ENCODE measurements at regions not wholly inside any gene's neighbourhood (a gene's known extent, or its start where the extent isn't known, plus 50 kb on each side); places are given as distances from the start of the nearest gene placed in this dataset.
"Not testable (repeated sequence)": the region's sequence is repeated elsewhere in the genome, so short reads cannot be mapped to it uniquely, and the experiment has no call there.

DNA sequence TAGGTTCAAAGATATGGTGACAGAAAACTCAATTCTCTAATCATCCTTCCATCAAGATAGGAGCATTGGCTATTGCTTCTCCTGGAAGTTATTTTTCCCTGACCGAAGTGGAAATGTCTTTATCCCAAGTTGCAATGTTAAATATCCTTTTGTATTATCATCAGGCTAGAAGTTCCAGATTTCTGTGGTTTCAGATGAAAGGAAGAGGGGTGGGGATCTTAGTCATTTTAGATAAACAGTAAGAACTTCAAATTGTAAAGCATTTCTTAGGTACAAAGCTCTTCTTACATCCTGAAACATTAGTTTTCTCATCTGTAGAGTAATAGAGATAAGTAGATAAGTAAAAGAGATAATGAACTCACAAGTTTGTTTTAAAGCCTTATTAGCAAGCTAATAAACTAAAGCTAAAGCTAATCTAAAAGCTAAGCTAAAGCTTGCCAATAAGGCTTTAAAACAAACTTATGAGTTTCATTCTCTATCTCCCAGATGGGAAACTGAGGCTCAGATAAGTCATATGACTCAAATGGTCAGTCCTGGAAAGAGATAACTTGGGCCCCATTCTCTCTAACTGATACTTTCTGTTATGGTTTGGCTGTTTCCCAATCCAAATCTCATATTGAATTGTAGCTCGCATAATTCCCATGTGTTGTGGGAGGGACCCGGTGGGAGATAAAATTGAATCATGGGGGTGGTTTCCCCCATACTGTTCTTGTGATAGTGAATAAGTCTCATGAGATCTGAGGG, 99.2 kb upstream of the KCNK2 start:
- peak; percentile 20 for DNase-seq (ENCODE audit: low spot score)

DNA sequence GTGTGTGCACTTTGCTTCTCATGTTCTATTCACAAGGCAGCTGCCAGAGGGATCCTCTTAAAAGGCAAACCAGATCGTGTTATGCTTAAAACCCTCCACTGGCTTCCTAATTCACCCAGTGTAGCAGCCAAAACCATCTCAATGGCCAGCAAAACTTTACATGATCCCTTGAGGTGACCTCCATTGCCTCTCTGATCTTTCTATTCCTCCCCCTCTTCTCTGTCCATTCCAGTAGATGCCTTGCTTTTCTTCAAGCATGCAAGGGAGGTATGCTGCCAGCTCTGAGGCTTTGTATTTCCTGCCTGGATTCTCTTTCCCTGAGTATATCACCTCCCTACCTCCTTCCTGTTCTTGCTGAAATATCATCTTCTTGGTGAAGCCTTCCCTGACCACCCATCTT, 93.2 kb upstream of the KCNK2 start:
- no peak for DNase-seq (ENCODE audit: low spot score)

DNA sequence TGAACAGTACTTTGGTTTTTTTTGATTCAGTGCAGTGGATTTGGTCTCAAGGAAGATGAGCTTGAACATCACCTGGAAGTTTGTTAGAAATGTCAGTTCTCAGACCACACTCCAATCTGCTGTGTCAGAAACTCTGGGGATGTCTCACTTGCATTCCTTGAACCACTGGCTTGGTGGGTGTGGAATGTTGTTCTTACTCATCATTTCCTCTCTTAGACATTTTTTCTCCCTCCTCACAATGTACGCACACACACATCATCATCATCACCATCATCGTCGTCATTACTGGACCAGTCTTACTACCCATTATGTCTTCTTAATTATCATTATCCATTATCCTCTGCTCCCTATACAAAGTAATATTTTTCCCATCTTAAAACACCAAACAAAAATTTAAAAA, 91.9 kb upstream of the KCNK2 start:
- no peak for DNase-seq (ENCODE audit: low spot score)

DNA sequence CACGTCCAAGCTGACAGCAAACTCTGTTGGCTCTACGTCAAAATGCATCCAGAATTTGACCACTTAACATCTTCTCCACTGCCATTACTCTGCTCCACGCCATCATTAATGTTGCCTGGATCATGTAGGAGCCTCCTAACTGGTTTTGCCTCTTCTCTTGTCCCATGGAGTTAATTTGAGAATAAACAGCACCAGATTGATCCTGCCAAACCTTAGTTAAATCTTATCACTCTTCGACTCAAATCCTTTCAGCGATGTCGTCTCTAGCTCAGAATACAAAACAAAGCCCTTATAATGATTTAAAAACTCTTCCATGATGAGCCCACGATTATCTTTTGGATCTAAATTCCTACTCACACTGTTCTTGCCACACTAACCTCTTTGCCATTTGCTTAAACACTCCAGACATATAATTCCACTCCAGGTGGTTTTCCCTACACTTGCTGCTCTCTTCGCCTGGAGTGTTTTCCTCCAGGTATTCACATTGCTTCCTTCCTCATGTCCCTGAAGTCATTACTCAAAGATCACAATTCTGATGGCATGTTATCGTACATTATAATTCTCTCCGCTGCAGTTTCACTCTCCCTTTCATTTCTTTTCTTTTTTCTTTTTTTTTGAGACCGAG, 90.7 kb upstream of the KCNK2 start:
- DNase-seq (ENCODE audit: low spot score), result no peak

DNA sequence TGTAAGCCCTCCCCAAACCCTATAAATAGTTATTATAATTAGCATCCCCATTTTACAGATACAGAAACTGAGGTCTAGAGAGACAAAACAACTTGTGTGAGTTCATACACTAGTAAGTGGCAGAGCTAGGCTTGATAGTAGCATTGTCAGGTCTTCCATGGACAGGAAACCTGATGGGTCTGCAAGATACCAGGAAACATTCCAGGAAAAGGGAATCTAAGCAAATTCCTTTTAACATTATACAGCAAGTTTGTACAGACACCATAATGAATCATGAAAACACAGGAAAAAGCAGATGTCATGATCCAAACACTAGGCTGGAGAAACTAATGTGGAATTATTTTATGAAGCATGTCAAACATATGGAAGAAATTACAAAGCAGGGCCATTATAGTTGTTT, 89.1 kb upstream of the KCNK2 start:
- DNase-seq (ENCODE audit: low spot score), result no peak

DNA sequence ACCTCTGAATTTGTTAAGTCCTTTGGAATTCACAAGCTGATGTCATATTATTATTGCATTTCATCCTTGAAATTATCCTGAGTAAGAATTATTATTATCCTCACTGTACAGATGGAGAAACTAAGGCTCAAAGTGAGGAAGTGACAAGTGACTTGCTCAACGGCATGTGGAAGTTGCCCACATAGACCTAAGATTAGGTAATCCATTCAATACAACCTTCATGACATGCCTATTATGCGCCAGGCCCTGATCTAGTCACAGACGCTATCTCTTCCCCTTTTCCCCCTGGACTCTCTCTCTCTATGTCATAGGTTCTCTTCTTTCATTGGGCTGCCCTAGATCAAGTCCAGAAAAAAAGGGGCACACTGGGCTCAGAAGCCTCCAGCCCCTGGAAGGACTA, 84.9 kb upstream of the KCNK2 start:
- DNase-seq (ENCODE audit: low spot score), result no peak

DNA sequence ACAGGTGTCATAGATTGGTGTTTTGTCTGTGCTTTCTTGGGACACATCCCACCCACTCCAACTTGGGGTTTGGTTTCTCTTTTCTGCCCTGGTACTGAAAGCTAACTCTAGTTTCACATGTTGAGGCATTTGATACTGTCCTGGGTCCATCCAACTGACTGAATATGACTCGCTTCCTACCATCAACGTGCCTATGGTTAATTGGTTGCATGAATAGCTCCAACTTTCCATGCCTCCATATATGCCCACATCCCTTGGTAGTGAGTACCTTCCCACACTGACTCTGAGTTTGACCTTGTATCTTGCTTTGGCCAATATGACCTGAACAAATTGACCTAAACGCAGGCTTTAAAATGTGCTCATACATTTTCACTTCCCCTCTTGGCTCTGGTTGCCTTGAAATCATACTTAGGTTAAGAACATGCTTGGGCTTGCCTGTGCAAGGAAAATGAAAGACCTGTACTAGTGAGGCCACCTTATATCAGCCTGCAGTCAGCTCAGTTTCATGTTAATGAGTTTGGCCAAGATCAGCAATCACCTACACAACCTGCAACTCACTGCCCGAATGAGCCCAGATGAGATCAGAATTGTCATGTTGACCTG, 81.0 kb upstream of the KCNK2 start:
- DNase-seq (ENCODE audit: low spot score), result no peak

DNA sequence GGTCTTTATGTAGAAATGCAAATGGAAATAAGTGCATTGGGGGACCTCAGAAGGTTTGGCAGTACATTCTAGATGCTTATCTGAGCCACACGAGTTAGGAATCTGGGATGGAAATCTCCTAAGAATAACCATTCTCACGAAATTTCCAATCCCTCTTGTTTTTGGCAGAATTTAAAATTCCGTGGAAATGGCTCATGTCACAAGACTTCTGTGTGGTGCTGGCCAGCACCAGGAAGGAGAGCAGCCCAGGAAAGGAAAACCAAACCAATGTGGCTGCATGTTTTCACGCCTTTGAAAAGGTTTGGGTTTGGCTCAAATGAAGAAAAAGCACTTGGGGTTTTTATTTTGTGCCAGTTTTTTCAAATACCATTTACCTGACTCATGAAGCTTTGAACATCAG, 80.1 kb upstream of the KCNK2 start:
- DNase-seq (ENCODE audit: low spot score), result no peak

DNA sequence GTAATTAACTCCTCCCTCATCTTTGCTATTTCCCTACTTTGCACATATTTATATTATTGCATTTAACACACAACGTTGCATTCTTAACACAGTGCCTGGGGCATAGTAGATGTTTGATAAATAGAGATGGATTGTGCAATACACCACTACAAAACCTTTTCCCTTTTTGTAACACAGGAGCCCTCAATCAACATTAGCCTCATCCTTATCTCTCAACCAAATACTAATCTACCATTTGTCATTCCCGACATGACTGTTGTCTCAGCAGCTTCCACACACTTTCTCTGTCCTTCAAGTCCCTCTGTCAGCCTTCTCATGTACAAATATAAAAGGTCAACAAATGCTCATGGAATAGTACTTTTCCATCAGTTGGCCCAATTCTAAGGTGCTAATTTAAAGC, 78.9 kb upstream of the KCNK2 start:
- no peak for DNase-seq (ENCODE audit: low spot score)

DNA sequence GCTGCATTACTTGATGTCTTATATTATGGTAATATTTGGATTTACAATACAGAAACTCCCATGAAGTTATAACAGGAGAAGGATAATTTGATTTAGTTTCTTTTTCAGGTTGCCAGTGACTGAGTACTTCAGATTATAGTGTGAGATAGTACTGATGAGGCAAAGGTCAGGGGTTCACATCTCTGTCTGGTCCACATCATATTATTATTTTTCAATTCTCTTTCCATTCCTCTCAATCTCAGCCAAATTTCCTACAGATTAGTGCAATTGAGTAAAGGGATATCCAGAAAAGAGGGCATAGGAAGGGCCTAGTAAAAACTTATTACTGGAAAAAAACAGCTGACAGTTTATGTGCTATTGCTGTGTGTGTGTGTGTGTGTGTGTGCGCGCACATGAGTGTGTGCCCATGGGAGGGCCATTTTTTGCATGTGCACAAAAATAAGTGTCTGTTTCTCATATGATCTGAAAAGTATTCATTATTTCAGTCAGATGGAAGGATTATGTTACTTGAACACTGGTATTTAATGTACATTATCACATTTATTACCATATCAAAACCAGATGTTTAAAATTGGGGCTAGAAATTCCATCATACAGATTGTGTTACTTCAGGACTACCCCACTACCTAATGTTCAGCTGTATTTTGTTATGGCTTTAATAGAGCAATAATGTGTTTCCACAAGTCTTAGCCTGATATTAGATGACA, 78.3 kb upstream of the KCNK2 start:
- no peak for DNase-seq (ENCODE audit: low spot score)

DNA sequence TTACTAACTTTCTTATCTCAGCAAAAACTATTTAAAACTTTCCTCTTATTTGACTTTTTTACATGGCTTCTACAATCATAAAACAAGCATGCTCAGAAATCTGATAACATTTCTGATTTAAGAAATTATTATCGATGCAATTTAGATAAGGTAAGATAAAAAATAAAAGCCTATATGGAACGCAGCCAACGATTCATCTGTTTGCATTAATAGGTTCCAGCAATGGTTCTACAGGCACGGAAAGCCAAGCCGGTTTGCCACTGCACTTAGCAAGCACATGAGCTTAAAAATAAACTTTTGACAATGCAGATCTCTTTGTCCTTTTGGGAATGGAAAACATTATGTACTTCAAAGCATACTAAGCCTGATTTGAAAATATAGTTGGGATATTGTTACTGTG, 77.5 kb upstream of the KCNK2 start:
- DNase-seq (ENCODE audit: low spot score), result no peak

DNA sequence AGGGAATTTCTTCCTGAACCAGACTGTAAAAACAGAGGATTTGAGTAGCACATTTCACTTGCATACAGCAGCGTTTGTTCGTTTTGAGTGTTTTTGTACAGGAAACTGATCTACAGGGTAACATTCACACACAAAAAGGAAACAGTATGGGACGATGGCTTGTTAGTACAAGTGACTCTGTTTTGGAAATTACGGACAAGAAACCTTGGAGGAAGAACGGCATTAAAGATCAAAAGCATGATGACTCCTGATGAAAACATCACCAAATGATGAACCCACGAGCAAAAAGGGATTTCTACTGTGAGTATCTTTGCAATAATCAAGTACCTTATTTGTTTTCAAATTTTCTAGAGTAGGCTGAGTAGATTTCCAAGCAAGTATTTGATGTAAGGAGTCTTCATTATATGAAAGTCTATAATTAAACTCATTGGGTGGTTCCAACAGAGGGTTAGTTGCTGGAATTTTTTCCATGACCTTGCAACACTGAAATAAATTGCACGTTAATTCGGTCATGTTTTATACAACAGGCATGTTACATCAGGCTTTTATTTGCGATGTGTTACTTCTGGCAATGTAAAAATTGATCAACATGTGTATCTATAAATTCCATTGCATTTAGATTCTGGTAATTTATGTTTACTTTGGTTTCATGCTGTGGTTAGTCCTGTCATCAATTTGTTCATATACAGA, 76.7 kb upstream of the KCNK2 start:
- DNase-seq (ENCODE audit: low spot score), result no peak

DNA sequence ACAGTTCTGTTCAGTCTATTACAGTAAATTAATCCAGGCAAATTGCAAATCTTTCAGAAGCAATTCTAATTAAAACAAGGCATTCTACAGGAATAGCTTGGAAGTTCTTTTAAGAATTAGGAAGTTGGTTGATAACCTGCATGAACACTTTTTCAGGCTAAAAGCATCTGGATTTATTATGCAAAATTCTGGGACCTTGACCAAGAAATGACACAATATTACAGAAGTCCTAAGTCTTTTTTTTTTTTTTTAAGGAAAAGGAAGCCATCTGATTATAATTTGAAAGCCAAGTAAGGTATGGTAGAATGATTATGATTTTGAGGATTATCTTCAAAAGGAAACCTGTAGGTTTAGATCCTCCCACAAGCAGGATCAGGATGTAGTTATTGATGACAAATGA, 74.7 kb upstream of the KCNK2 start:
- DNase-seq (ENCODE audit: low spot score), result no peak

DNA sequence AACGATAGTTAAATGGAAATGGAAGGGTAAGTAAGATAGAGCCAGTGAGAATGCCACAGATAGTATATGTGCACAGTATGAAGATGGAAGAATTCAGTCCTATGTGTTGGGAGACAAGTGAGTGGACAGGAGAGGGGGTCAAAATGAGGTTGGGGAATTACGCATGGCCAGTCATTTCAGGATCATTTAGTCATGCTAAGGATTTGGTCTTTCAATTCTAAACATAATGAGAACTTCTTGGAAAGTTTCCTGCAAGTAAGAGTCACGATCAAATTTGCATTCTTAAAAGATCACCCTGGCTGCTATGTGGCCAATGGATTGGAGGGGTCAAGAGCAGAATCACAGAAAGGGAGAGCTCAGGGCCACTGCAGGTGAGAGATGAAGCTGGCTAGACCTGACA, 64.0 kb upstream of the KCNK2 start:
- no peak for DNase-seq (ENCODE audit: low spot score)

DNA sequence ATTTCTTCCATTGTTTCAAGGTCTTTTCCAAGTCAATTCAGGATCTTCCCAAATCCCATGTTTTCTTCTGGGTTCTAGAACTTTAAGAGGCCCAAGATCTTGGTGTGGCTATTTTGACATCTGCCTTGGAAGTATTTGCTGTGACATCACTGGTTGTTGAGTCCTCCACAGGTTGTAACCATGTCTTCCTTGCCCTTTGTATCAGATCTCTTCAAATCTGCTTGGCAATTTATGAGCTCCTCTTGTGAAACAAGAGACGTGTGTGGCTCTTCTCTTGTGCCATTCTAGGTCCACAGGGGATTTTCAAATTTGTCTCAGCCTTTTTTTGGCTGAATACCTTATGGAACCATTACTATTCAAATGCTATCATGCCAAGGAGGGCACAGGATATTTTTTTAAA, 60.3 kb upstream of the KCNK2 start:
- DNase-seq (ENCODE audit: low spot score), result no peak

DNA sequence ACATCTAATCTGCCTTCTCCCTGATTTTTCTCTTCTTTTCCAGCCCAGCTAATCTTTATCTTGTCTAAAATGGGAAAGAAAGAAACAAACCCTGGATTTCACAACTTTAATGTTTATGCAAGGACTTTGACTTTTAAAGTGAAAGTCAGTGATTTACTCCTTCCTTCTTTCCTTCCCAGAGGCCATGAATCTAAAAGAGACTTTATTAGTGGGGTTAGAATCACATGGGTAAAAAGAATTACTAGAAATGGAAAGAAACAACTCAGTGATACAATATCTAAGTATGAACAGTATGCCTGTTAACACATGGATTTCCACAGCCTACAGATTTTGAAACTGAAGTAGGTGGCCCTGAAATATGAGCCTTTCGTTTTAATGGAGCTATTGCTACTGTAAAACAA, 59.8 kb upstream of the KCNK2 start:
- DNase-seq (ENCODE audit: low spot score), result no peak

DNA sequence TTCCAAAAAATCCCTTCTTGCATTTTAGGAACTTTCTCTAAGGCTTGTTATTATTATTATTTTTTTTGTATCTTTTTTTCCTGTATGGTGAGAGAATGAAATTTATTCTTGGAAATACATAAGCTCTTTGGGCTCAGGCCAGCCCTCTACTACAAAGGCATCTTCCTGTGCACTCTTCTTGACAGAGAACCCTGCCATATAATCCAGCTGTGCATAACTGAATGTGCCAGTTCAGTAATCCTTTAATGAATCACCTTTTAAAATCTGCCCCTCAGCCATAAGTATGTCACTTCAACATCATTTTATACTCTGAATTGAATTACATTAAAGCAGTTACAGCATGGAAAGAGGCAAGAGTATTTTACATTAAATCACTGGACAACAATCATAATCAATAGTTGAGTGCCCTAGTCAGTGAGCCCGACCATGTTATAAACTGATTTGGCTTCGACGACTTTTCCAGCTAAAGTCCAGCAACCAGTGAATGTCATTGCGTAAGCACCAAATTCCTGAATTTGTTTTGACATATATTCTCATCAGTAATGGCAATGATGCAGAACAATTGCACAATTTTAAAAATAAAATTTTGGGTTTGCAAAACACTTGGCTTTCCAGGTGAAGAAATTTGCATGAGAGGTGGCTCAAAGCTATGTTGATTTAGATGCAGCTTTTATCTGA, 59.2 kb upstream of the KCNK2 start:
- DNase-seq (ENCODE audit: low spot score), result no peak

DNA sequence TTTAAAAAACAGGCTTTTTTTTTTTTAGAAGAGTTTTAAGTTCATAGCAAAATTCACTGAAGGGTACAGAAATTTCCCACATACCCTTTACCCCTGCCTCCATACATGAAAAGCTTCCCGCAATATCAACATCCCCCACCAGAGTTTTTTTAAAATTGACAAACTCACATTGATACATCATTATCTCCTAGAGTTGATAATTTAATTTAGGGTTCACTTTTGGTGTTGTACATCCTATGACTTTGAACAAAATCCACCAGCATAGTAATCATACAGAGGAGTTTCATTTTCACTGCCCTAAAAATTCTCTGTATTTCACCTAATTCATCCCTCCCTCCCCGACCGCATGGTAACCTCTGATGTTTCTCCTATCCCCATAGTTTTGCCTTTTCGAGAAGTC, 53.6 kb upstream of the KCNK2 start:
- no peak for DNase-seq (ENCODE audit: low spot score)

DNA sequence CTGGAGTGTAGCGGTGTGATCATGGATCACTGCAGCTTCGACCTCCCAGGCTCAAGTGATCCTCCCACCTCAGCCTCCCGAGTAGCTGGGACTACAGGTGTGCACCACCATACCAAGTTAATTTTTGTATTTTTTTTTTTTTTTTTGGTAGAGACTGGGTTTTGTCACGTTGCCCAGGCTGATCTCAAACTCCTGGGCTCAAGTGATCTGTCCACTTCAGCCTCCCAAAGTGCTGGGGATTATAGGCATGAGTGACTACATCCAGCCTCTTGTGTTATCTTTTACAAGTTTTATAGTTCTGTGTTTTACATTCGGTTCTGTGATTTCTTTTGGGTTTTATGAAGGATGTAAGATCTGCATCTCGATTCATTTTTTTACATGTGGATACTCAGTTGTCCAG, 52.0 kb upstream of the KCNK2 start:
- not testable (repeated sequence) for DNase-seq (ENCODE audit: low spot score)

DNA sequence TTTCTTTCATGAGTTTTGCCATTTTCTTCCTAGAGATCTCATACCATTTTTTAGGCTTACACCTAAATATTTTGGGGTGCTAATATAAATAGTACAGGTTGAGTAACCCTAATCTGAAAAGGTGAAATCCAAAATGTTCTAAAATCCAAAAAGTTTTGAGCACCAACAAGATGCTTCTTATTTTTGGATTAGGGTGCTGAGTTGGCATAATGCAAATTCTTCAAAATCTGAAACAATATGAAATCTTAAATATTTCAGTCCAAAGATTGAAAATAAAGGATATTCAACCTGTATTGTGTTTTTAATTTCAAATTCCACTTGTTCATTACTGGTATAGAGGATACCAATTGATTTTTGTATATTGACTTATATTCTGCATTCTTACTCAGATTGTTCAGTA, 51.1 kb upstream of the KCNK2 start:
- DNase-seq (ENCODE audit: low spot score), result no peak
